Right forelimb (tissue), 1 donor: ENCODE measurements at regions not wholly inside any gene's neighbourhood (a gene's known extent, or its start where the extent isn't known, plus 50 kb on each side); places are given as distances from the start of the nearest gene placed in this dataset.
A peak's percentile ranks its signal among the peaks of the same experiment; 100 is the strongest.

ENCODE experiments used
- DNase-seq: peaks from one replicate; pipeline ENCODE4 v3.0.0-alpha.2; 2018

- no peak for DNase-seq
Measured at GRCh38 chr2:176471949-176472348, 202.7 kb downstream of the MTX2 start.

GRCh38 chr2:176473177-176473576 is 203.9 kb downstream of the MTX2 start:
- DNase-seq, result no peak

- no peak for DNase-seq
Measured at GRCh38 chr2:176473851-176474250, 204.6 kb downstream of the MTX2 start.

GRCh38 chr2:176477336-176477735 is 208.1 kb downstream of the MTX2 start:
- no peak for DNase-seq

- no peak for DNase-seq
Measured at GRCh38 chr2:176479961-176480360, 210.7 kb downstream of the MTX2 start.

GRCh38 chr2:176482107-176482506 is 212.9 kb downstream of the MTX2 start:
- DNase-seq, result no peak

GRCh38 chr2:176483476-176483875 is 214.2 kb downstream of the MTX2 start:
- no peak for DNase-seq

GRCh38 chr2:176483901-176484568 is 214.8 kb downstream of the MTX2 start:
- no peak for DNase-seq

- no peak for DNase-seq
Measured at GRCh38 chr2:176484838-176485237, 215.6 kb downstream of the MTX2 start.

GRCh38 chr2:176488431-176488830 is 219.2 kb downstream of the MTX2 start:
- DNase-seq, result no peak

- peak; percentile 78 for DNase-seq
Measured at GRCh38 chr2:176490061-176490861, 221.0 kb downstream of the MTX2 start.

GRCh38 chr2:176491172-176491904 is 222.1 kb downstream of the MTX2 start:
- DNase-seq, result peak; percentile 74

- no peak for DNase-seq
Measured at GRCh38 chr2:176492583-176492982, 223.3 kb downstream of the MTX2 start.

- no peak for DNase-seq
Measured at GRCh38 chr2:176493226-176493825, 224.1 kb downstream of the MTX2 start.

GRCh38 chr2:176493909-176494308 is 224.7 kb downstream of the MTX2 start:
- DNase-seq, result no peak

- DNase-seq, result no peak
Measured at GRCh38 chr2:176494949-176495353, 225.7 kb downstream of the MTX2 start.

- no peak for DNase-seq
Measured at GRCh38 chr2:176495826-176496225, 226.6 kb downstream of the MTX2 start.

- no peak for DNase-seq
Measured at GRCh38 chr2:176496761-176497160, 227.5 kb downstream of the MTX2 start.

- DNase-seq, result no peak
Measured at GRCh38 chr2:176500901-176501300, 231.7 kb downstream of the MTX2 start.

- no peak for DNase-seq
Measured at GRCh38 chr2:176501617-176502016, 232.4 kb downstream of the MTX2 start.

GRCh38 chr2:176502619-176503018 is 233.4 kb downstream of the MTX2 start:
- no peak for DNase-seq

- no peak for DNase-seq
Measured at GRCh38 chr2:176503776-176504175, 234.5 kb downstream of the MTX2 start.

- DNase-seq, result no peak
Measured at GRCh38 chr2:176504440-176504839, 235.2 kb downstream of the MTX2 start.
